HepG2 (cell line): ENCODE measurements at regions not wholly inside any gene's neighbourhood (a gene's known extent, or its start where the extent isn't known, plus 50 kb on each side); places are given as distances from the start of the nearest gene placed in this dataset.
A peak's percentile ranks its signal among the peaks of the same experiment; 100 is the strongest.

Experiments used
- E2F5 ChIP-seq: sonication (generic); formaldehyde crosslinking; conservative IDR thresholded peaks from 2 replicates; pipeline ENCODE4 v1.4.0; 2020; ENCODE audit warnings: missing genetic modification reagents
- EP300 ChIP-seq, 3 experiments: sonication (generic) in 1 of 3; formaldehyde crosslinking in 1 of 3; IDR thresholded peaks; 2 replicates each; pipeline versions ENCODE4 v1.5.1 to v1.6.1; 2011 to 2020; ENCODE audit warnings: low read depth in 2 of 3, low read length in 2 of 3, borderline replicate concordance in 1 of 3, improper control_type of control experiment in 1 of 3, mild to moderate bottlenecking in 1 of 3, missing genetic modification reagents in 1 of 3, moderate library complexity in 1 of 3
- GATA4 ChIP-seq: sonication (generic); IDR thresholded peaks from 2 replicates; pipeline ENCODE4 v1.6.1; 2016; ENCODE audit warnings: antibody characterized with exemption, low read depth, borderline replicate concordance
- HINFP ChIP-seq: sonication (generic); formaldehyde crosslinking; IDR thresholded peaks from 2 replicates; pipeline ENCODE4 v1.4.0; 2020; ENCODE audit warnings: low read depth, mild to moderate bottlenecking, missing genetic modification reagents
- KLF12 ChIP-seq: sonication (generic); formaldehyde crosslinking; IDR thresholded peaks from 2 replicates; pipeline ENCODE4 v1.4.0; 2020; ENCODE audit warnings: missing genetic modification reagents, borderline replicate concordance
- LBX2 ChIP-seq: sonication (generic); formaldehyde crosslinking; IDR thresholded peaks from 2 replicates; pipeline ENCODE4 v1.5.0; 2020; ENCODE audit warnings: missing genetic modification reagents, mild to moderate bottlenecking, borderline replicate concordance
- PRDM15 ChIP-seq: sonication (generic); formaldehyde crosslinking; IDR thresholded peaks from 2 replicates; pipeline ENCODE4 v1.4.0; 2020; ENCODE audit warnings: missing genetic modification reagents
- SP4 ChIP-seq: sonication (generic); formaldehyde crosslinking; IDR thresholded peaks from 2 replicates; pipeline ENCODE4 v1.8.1; 2023; ENCODE audit warnings: mild to moderate bottlenecking, missing genetic modification reagents
- TBX3 ChIP-seq: fragments of 450-650 bp; IDR thresholded peaks from 2 replicates; pipeline ENCODE4 v1.6.1; 2017; ENCODE audit warnings: antibody characterized with exemption, mild to moderate bottlenecking, inconsistent platforms, borderline replicate concordance
- THAP11 ChIP-seq: IDR thresholded peaks from 2 replicates; pipeline ENCODE4 v1.6.1; 2016; ENCODE audit warnings: missing biosample characterization, missing genetic modification reagents
- THRA ChIP-seq: sonication (generic); formaldehyde crosslinking; IDR thresholded peaks from 2 replicates; pipeline ENCODE4 v1.4.0; 2020; ENCODE audit warnings: missing genetic modification reagents, borderline replicate concordance
- ZEB1 ChIP-seq: IDR thresholded peaks from 2 replicates; pipeline ENCODE4 v1.6.1; 2012; ENCODE audit warnings: mild to moderate bottlenecking, low read depth, inconsistent platforms; ENCODE audit not compliant: insufficient replicate concordance
- ZFP62 ChIP-seq: sonication (generic); formaldehyde crosslinking; IDR thresholded peaks from 2 replicates; pipeline ENCODE4 v1.4.0; 2020; ENCODE audit warnings: missing genetic modification reagents
- ZKSCAN8 ChIP-seq: IDR thresholded peaks from 2 replicates; pipeline ENCODE4 v1.6.1; 2016; ENCODE audit warnings: borderline replicate concordance, missing genetic modification reagents, missing compliant biosample characterization
- ZNF251 ChIP-seq: sonication (generic); formaldehyde crosslinking; IDR thresholded peaks from 2 replicates; pipeline ENCODE4 v1.9.0; 2021; ENCODE audit warnings: mild to moderate bottlenecking, missing genetic modification reagents
- ZNF3 ChIP-seq: IDR thresholded peaks from 2 replicates; pipeline ENCODE4 v1.7.0; 2017; ENCODE audit warnings: inconsistent platforms
- ZNF350 ChIP-seq: sonication (generic); formaldehyde crosslinking; IDR thresholded peaks from 2 replicates; pipeline ENCODE4 v1.4.0; 2020; ENCODE audit warnings: mild to moderate bottlenecking, low read depth, missing genetic modification reagents, borderline replicate concordance
- ZNF510 ChIP-seq: sonication (generic); formaldehyde crosslinking; IDR thresholded peaks from 2 replicates; pipeline ENCODE4 v1.4.0; 2020; ENCODE audit warnings: low read depth, mild to moderate bottlenecking, missing genetic modification reagents
- ZNF576 ChIP-seq: sonication (generic); formaldehyde crosslinking; IDR thresholded peaks from 2 replicates; pipeline ENCODE4 v1.4.0; 2020; ENCODE audit warnings: mild to moderate bottlenecking, missing genetic modification reagents
- ZSCAN9 ChIP-seq: IDR thresholded peaks from 2 replicates; pipeline ENCODE4 v1.6.1; 2016; ENCODE audit warnings: borderline replicate concordance

- TF ChIP-seq PRDM15 (CRISPR knock-in tag) (peak; percentile 39; the same call in 1 of the 2 replicates), KLF12 (CRISPR knock-in tag) (no peak), ZNF251 (no peak), ZEB1 (no peak), TBX3 (peak; percentile 21; the same call in 1 of the 2 replicates), EP300 (IDR thresholded peaks at IDR 0.05; ENCODE audit: low read depth in 2 of 2, low read length in 2 of 2) (peak; percentile 66 to 89; a peak in 3 of 4 replicates), EP300 (CRISPR knock-in tag; IDR thresholded peaks at IDR 0.05; ENCODE audit: borderline replicate concordance) (peak; percentile 62; the same call in 1 of the 2 replicates), E2F5 (CRISPR knock-in tag) (no peak), ZNF576 (CRISPR knock-in tag) (no peak), GATA4 (peak; percentile 85; the same call in 1 of the 2 replicates), ZNF3 (CRISPR knock-in tag) (no peak), ZNF350 (CRISPR knock-in tag) (no peak), LBX2 (CRISPR knock-in tag) (no peak), ZSCAN9 (CRISPR knock-in tag) (peak; percentile 60; the same call in 1 of the 2 replicates), ZFP62 (no peak), THRA (CRISPR knock-in tag) (0 out of 2 replicates have a peak, but pooled peaks have one; percentile 12), SP4 (CRISPR knock-in tag) (no peak), ZNF510 (CRISPR knock-in tag) (no peak), THAP11 (peak; percentile 22; the same call in 1 of the 2 replicates), ZKSCAN8 (CRISPR knock-in tag) (peak; percentile 41; the same call in 1 of the 2 replicates), HINFP (CRISPR knock-in tag) (no peak)
Measured at GRCh38 chr10:58994226-58995057, 182.0 kb upstream of the PHYHIPL start (continued).
